MM.1S (cell line): ENCODE measurements at regions not wholly inside any gene's neighbourhood (a gene's known extent, or its start where the extent isn't known, plus 50 kb on each side); places are given as distances from the start of the nearest gene placed in this dataset.

Experiments
- EZH2 ChIP-seq: fragments of 300-600 bp; sonication (generic); optimal IDR thresholded peaks from 2 replicates; pipeline ENCODE3; 2017; ENCODE audit warnings: low read depth, mild to moderate bottlenecking, antibody characterized with exemption, low read length, mixed read lengths
- EZH2phosphoT487 ChIP-seq: fragments of 300-600 bp; sonication (generic); IDR thresholded peaks from 2 replicates; pipeline ENCODE4 v1.6.1; 2018; ENCODE audit warnings: antibody characterized with exemption, low read length
- TF ChIP-seq, protein P1 (sequence below): fragments of 300-600 bp; sonication (generic); IDR thresholded peaks from 2 replicates; pipeline ENCODE4 v1.5.1; 2016; ENCODE audit warnings: antibody characterized with exemption, low read length, mixed read lengths

DNA sequence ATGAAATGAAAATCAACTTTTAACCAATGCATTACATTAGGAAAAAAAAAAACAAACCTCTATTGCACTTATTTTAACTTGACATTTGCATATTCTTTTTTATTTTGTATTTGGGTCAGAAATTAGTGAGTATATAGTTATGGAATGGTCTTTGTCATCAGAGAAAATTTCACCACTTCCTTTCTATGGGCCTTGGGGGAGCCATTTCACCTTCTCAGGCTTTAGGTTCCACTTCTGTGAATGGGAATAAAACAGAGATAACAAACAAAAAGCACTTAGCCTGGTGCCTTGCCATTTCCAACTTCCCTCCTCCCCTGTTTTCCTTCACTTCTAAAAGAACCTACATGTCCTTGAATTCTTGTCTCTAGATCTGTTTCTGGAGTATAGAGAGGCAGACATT is 168.0 kb upstream of the STT3B start:
- TF ChIP-seq, protein P1, sequence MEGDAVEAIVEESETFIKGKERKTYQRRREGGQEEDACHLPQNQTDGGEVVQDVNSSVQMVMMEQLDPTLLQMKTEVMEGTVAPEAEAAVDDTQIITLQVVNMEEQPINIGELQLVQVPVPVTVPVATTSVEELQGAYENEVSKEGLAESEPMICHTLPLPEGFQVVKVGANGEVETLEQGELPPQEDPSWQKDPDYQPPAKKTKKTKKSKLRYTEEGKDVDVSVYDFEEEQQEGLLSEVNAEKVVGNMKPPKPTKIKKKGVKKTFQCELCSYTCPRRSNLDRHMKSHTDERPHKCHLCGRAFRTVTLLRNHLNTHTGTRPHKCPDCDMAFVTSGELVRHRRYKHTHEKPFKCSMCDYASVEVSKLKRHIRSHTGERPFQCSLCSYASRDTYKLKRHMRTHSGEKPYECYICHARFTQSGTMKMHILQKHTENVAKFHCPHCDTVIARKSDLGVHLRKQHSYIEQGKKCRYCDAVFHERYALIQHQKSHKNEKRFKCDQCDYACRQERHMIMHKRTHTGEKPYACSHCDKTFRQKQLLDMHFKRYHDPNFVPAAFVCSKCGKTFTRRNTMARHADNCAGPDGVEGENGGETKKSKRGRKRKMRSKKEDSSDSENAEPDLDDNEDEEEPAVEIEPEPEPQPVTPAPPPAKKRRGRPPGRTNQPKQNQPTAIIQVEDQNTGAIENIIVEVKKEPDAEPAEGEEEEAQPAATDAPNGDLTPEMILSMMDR, result peak; percentile 9; the same call in 1 of the 2 replicates
- TF ChIP-seq EZH2 (no peak), EZH2phosphoT487 (no peak)
